H1 (cell line): ENCODE measurements at regions not wholly inside any gene's neighbourhood (a gene's known extent, or its start where the extent isn't known, plus 50 kb on each side); places are given as distances from the start of the nearest gene placed in this dataset.

ENCODE experiments used
- CTCF ChIA-PET: fragments of 300-600 bp; sonication (Branson Sonifier 250); formaldehyde crosslinking; loops from one replicate; lab custom pipeline; 2021; ENCODE audit not compliant: partially characterized antibody; lab: Charles Lee
- POLR2A ChIA-PET: fragments of 300-600 bp; sonication (Branson Sonifier 250); formaldehyde crosslinking; loops from one replicate; lab custom pipeline; 2021; ENCODE audit warnings: inconsistent platforms; ENCODE audit not compliant: partially characterized antibody; lab: Charles Lee
- DNase-seq, 2 experiments: peaks; one replicate each; pipeline versions ENCODE4 v3.0.0 to v3.0.0-alpha.2; 2010 to 2022; ENCODE audit warnings: low spot score in 2 of 2, low read depth in 1 of 2, mixed read lengths in 1 of 2
- FAIRE-seq: peaks from 2 replicates; lab custom pipeline; 2011; peaks lifted over from hg19 to GRCh38; lab: Jason Lieb, UNC
- H2AFZ ChIP-seq: 2 replicates; pipeline ENCODE4 v1.8.1; 2012; ENCODE audit warnings: low read length, inconsistent platforms
- H2AK5ac ChIP-seq: 2 replicates; pipeline ENCODE4 v1.6.1; 2013; ENCODE audit warnings: low read depth, low read length
- H2BK120ac ChIP-seq: replicated peaks from 2 replicates; pipeline ENCODE3; 2013; ENCODE audit warnings: low read depth, low read length, inconsistent platforms
- H2BK12ac ChIP-seq: 2 replicates; pipeline ENCODE4 v1.6.1; 2013; ENCODE audit warnings: low read depth, low read length
- H2BK15ac ChIP-seq: 2 replicates; pipeline ENCODE4 v1.6.1; 2013; ENCODE audit warnings: low read length
- H2BK20ac ChIP-seq: 2 replicates; pipeline ENCODE4 v1.6.1; 2013; ENCODE audit warnings: low read length
- H2BK5ac ChIP-seq: 2 replicates; pipeline ENCODE4 v1.6.1; 2013; ENCODE audit warnings: low read depth, low read length
- H3K14ac ChIP-seq: 2 replicates; pipeline ENCODE4 v1.6.1; 2013; ENCODE audit warnings: inconsistent platforms; ENCODE audit not compliant: insufficient read length
- H3K18ac ChIP-seq: 2 replicates; pipeline ENCODE4 v1.6.1; 2013; ENCODE audit warnings: low read length; ENCODE audit errors: extremely low read depth
- H3K23ac ChIP-seq: 2 replicates; pipeline ENCODE4 v1.6.1; 2013; ENCODE audit warnings: inconsistent platforms; ENCODE audit not compliant: insufficient read length
- H3K23me2 ChIP-seq: 2 replicates; pipeline ENCODE4 v1.6.1; 2013; ENCODE audit warnings: low read depth, low read length
- H3K27ac ChIP-seq: 2 replicates; pipeline ENCODE4 v1.6.1; 2011; ENCODE audit warnings: low read depth, low read length, inconsistent platforms
- H3K27me3 ChIP-seq, 4 experiments: replicated peaks in 1 of 4; 1 replicate in 1 of 4; 2 replicates in 3 of 4; pipeline versions ENCODE4 v1.6.1 to v1.8.1; 2011 to 2013; ENCODE audit warnings: low read length in 3 of 4, mild to moderate bottlenecking in 3 of 4, inconsistent platforms in 2 of 4, mixed read lengths in 2 of 4, moderate library complexity in 1 of 4; ENCODE audit not compliant: control insufficient read depth in 3 of 4, insufficient read depth in 3 of 4; ENCODE audit errors: extremely low read depth in 1 of 4
- H3K36me3 ChIP-seq, 4 experiments: 2 replicates each; pipeline versions ENCODE4 v1.6.1 to v1.8.1; 2011 to 2013; ENCODE audit warnings: mild to moderate bottlenecking in 4 of 4, low read length in 3 of 4, moderate library complexity in 2 of 4, control low read depth in 1 of 4, inconsistent platforms in 1 of 4; ENCODE audit not compliant: insufficient read depth in 4 of 4, control insufficient read depth in 2 of 4
- H3K4ac ChIP-seq: replicated peaks from 2 replicates; pipeline ENCODE3; 2013; ENCODE audit warnings: low read length, low read depth, mixed read lengths, inconsistent platforms; ENCODE audit not compliant: insufficient read length
- H3K4me1 ChIP-seq, 4 experiments: replicated peaks in 1 of 4; 1 replicate in 1 of 4; 2 replicates in 3 of 4; pipeline versions ENCODE4 v1.6.1 to v1.8.1; 2011 to 2013; ENCODE audit warnings: low read length in 3 of 4, inconsistent platforms in 2 of 4, mixed read lengths in 1 of 4; ENCODE audit not compliant: insufficient read depth in 4 of 4, control insufficient read depth in 3 of 4
- H3K4me2 ChIP-seq, 2 experiments: 2 replicates each; pipeline versions ENCODE4 v1.6.1 to v1.8.1; 2011 to 2013; ENCODE audit warnings: low read depth in 2 of 2, low read length in 2 of 2, control low read depth in 1 of 2, inconsistent platforms in 1 of 2, mild to moderate bottlenecking in 1 of 2; ENCODE audit not compliant: insufficient read depth in 1 of 2
- H3K4me3 ChIP-seq, 4 experiments: fragments of 200-600, 300-600 bp in 1 of 4; sonication (generic), shearing (Covaris generic), sonication (Bioruptor Twin) in 1 of 4; 2 replicates each; pipeline versions ENCODE4 v1.5.1 to v1.8.1; 2011 to 2016; ENCODE audit warnings: low read length in 4 of 4, low read depth in 3 of 4, control low read depth in 2 of 4, inconsistent platforms in 2 of 4, mild to moderate bottlenecking in 2 of 4, mixed read lengths in 1 of 4, moderate library complexity in 1 of 4; ENCODE audit not compliant: insufficient read depth in 2 of 4; ENCODE audit errors: extremely low read depth in 1 of 4
- H3K56ac ChIP-seq: replicated peaks from 2 replicates; pipeline ENCODE3; 2013; ENCODE audit warnings: low read depth, mild to moderate bottlenecking, mixed read lengths, low read length, inconsistent platforms; ENCODE audit not compliant: insufficient read length
- H3K79me1 ChIP-seq: 2 replicates; pipeline ENCODE4 v1.6.1; 2013; ENCODE audit warnings: low read depth, low read length, control low read depth
- H3K79me2 ChIP-seq, 2 experiments: 2 replicates each; pipeline versions ENCODE4 v1.6.1 to v1.8.1; 2012 to 2013; ENCODE audit warnings: low read length in 2 of 2, mild to moderate bottlenecking in 2 of 2, inconsistent platforms in 1 of 2; ENCODE audit not compliant: insufficient read depth in 2 of 2, control insufficient read depth in 1 of 2
- H3K9ac ChIP-seq, 4 experiments: replicated peaks in 1 of 4; 1 replicate in 1 of 4; 2 replicates in 3 of 4; pipeline versions ENCODE4 v1.6.1 to v1.8.1; 2011 to 2013; ENCODE audit warnings: low read depth in 3 of 4, low read length in 3 of 4, control low read depth in 2 of 4, mild to moderate bottlenecking in 2 of 4, moderate library complexity in 2 of 4, inconsistent platforms in 1 of 4; ENCODE audit errors: extremely low read depth in 1 of 4
- H3K9me3 ChIP-seq, 2 experiments: 2 replicates each; pipeline versions ENCODE4 v1.6.1 to v1.8.1; 2012 to 2013; ENCODE audit warnings: mild to moderate bottlenecking in 2 of 2, moderate library complexity in 2 of 2, control low read depth in 1 of 2, inconsistent platforms in 1 of 2, low read depth in 1 of 2, low read length in 1 of 2, mixed read lengths in 1 of 2; ENCODE audit not compliant: insufficient read depth in 2 of 2
- H4K20me1 ChIP-seq, 2 experiments: replicated peaks in 1 of 2; 2 replicates each; pipeline versions ENCODE3 to v1.8.1; 2011 to 2013; ENCODE audit warnings: inconsistent platforms in 2 of 2, low read length in 2 of 2, mild to moderate bottlenecking in 1 of 2; ENCODE audit not compliant: insufficient read depth in 2 of 2, control insufficient read depth in 1 of 2
- H4K5ac ChIP-seq: 2 replicates; pipeline ENCODE4 v1.6.1; 2013; ENCODE audit warnings: low read length, low read depth, mixed read lengths, inconsistent platforms; ENCODE audit not compliant: insufficient read length
- H4K8ac ChIP-seq: 2 replicates; pipeline ENCODE4 v1.8.0; 2013; ENCODE audit warnings: mild to moderate bottlenecking, moderate library complexity, low read length, inconsistent platforms; ENCODE audit not compliant: insufficient read depth; ENCODE audit errors: extremely low read depth
- H4K91ac ChIP-seq: replicated peaks from 2 replicates; pipeline ENCODE3; 2013; ENCODE audit warnings: low read length, mixed read lengths, inconsistent platforms; ENCODE audit not compliant: insufficient read length
- ASH2L ChIP-seq: fragments of 200-600, 300-600 bp; sonication (generic); IDR thresholded peaks from one replicate; pipeline ENCODE4 v1.7.1; 2017; ENCODE audit warnings: low read length
- RBBP5 ChIP-seq: IDR thresholded peaks from 2 replicates; pipeline ENCODE4 v1.7.1; 2012; ENCODE audit warnings: low read depth, mild to moderate bottlenecking, inconsistent platforms, low read length, moderate library complexity, borderline replicate concordance
- SIRT6 ChIP-seq: IDR thresholded peaks from one replicate; pipeline ENCODE4 v1.7.1; 2012; ENCODE audit warnings: low read length, inconsistent platforms
- WGBS, 2 experiments: shearing (Covaris generic) in 1 of 2; methylation state at CpG; one replicate each; pipeline versions ENCODE4 v1.1.6 to v1.1.7; 2013 to 2015; ENCODE audit warnings: low lambda C conversion rate in 2 of 2, mixed read lengths in 2 of 2, inconsistent platforms in 1 of 2, low coverage in 1 of 2, missing lambda C conversion rate in 1 of 2; ENCODE audit not compliant: insufficient replicate concordance in 2 of 2, insufficient coverage in 1 of 2, insufficient read length in 1 of 2; ENCODE audit errors: extremely low coverage in 1 of 2, missing lambda C conversion rate in 1 of 2; 5-methylcytosine and 5-hydroxymethylcytosine counted together
- TF ChIP-seq, protein P1 (sequence below): IDR thresholded peaks from 2 replicates; pipeline ENCODE4 v1.6.1; 2012; ENCODE audit warnings: inconsistent platforms
- TF ChIP-seq, protein P2 (sequence below): IDR thresholded peaks from 2 replicates; pipeline ENCODE4 v1.6.1; 2011; ENCODE audit warnings: low read depth, mild to moderate bottlenecking, low read length; ENCODE audit not compliant: insufficient read depth

DNA sequence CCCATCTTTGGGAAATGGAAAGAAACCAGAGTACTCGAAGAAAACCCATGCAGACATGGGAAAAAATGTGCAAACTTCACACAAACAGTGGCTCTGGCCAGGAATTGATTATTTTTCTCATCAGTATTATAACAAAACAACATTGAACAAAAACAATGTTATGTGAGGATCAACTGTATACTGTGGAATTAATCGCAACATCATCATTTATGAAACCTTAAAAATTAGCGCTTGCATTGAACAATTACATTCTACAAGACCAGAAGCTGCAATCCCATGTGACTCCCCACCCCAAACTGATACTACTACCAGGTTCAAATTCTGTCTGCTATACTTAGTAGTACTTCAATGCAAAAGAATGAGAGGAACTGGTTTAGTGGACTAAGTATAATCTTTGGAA, 390.7 kb upstream of the PIK3R1 start:
- no peak overlapping the region for H2AK5ac ChIP-seq
- no peak overlapping the region for H3K4ac ChIP-seq
- H2AFZ ChIP-seq, result no peak overlapping the region
- H4K8ac ChIP-seq, result no peak overlapping the region
- no peak overlapping the region for H2BK5ac ChIP-seq
- no peak overlapping the region for H2BK15ac ChIP-seq
- H4K20me1 ChIP-seq, result no peaks in the 10 kb centered on the region
- no peak overlapping the region for H3K4me2 ChIP-seq
- 94% methylated on average over 3 of the region's 3 CpGs; no CpG with 5 or more reads in 1 of the 2 experiments for WGBS, 2 experiments
- no peaks in the 10 kb centered on the region for H3K79me1 ChIP-seq
- no peak for FAIRE-seq
- no peak overlapping the region for H4K91ac ChIP-seq
- no peak overlapping the region for H3K27ac ChIP-seq
- H3K79me2 ChIP-seq, result no peaks in the 10 kb centered on the region
- H3K27me3 ChIP-seq, result no peaks in the 10 kb centered on the region
- H3K36me3 ChIP-seq, result no peaks in the 10 kb centered on the region
- no peak overlapping the region for H3K4me3 ChIP-seq
- H2BK20ac ChIP-seq, result no peak overlapping the region
- H2BK12ac ChIP-seq, result no peak overlapping the region
- no peak for DNase-seq
- CTCF ChIA-PET, result no interaction called here
- H3K14ac ChIP-seq, result no peak overlapping the region
- H3K9ac ChIP-seq, result no peak overlapping the region
- H3K23me2 ChIP-seq, result no peaks in the 10 kb centered on the region
- H4K5ac ChIP-seq, result no peak overlapping the region
- no peak overlapping the region for H3K18ac ChIP-seq
- no peak overlapping the region for H2BK120ac ChIP-seq
- H3K23ac ChIP-seq, result no peak overlapping the region
- H3K4me1 ChIP-seq, result no peaks in the 10 kb centered on the region
- POLR2A ChIA-PET, result no interaction called here
- no peaks in the 10 kb centered on the region for H3K9me3 ChIP-seq
- no peak overlapping the region for H3K56ac ChIP-seq
- TF ChIP-seq, protein P1, sequence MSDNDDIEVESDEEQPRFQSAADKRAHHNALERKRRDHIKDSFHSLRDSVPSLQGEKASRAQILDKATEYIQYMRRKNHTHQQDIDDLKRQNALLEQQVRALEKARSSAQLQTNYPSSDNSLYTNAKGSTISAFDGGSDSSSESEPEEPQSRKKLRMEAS, result no peak
- TF ChIP-seq ASH2L (no peak), RBBP5 (no peak), SIRT6 (no peak)
- TF ChIP-seq, protein P2, sequence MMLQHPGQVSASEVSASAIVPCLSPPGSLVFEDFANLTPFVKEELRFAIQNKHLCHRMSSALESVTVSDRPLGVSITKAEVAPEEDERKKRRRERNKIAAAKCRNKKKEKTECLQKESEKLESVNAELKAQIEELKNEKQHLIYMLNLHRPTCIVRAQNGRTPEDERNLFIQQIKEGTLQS, result no peak
